K562 (cell line): ENCODE measurements at regions not wholly inside any gene's neighbourhood (a gene's known extent, or its start where the extent isn't known, plus 50 kb on each side); places are given as distances from the start of the nearest gene placed in this dataset.

Source experiments
- ATAC-seq: fragments of 200-7000 bp; cut with Tn5 transposase; 3 replicates; pipeline ENCODE4 v1.9.1; 2020; ENCODE audit warnings: moderate library complexity
- BruUV-seq: library from RNA; stranded (reverse); fragments of 400-500 nt; replicated peaks from 2 replicates; lab custom pipeline; 2021; lab: Mats Ljungman, UMichigan
- CTCF ChIA-PET: fragments of 300-600 bp; formaldehyde crosslinking; extraction: SDS; loops from one replicate; lab custom pipeline; 2021; ENCODE audit warnings: low intra/inter-chr PET ratio; lab: Yijun Ruan, JAX
- POLR2A ChIA-PET: fragments of 300-600, 350-650 bp; sonication (Branson Sonifier 250); formaldehyde crosslinking; extraction: SDS; loops from one replicate; lab custom pipeline; 2021; ENCODE audit warnings: antibody characterized with exemption, inconsistent platforms; lab: Yijun Ruan, JAX
- DNase-seq, 4 experiments: peaks; one replicate each; pipeline versions ENCODE4 v3.0.0 to v3.0.0-alpha.2; 2011 to 2018; ENCODE audit warnings: low spot score in 3 of 4, mixed read lengths in 3 of 4; ENCODE audit errors: extremely low read depth in 1 of 4
- FAIRE-seq: peaks from 2 replicates; lab custom pipeline; 2011; peaks lifted over from hg19 to GRCh38; lab: Jason Lieb, UNC
- H2AFZ ChIP-seq: 2 replicates; pipeline ENCODE4 v1.6.0; 2011; ENCODE audit warnings: low read depth, low read length, control low read depth, inconsistent platforms
- H3K27ac ChIP-seq: fragments of 200-600 bp; 3 replicates; pipeline ENCODE4 v1.8.0; 2011; ENCODE audit warnings: low read depth, mild to moderate bottlenecking, control low read depth, inconsistent platforms, low read length, moderate library complexity, mixed read lengths; ENCODE audit errors: extremely low read depth
- H3K27me3 ChIP-seq, 2 experiments: fragments of 300-600 bp in 1 of 2; 2 replicates in 1 of 2; 3 replicates in 1 of 2; pipeline versions ENCODE4 v1.6.0 to v1.8.0; 2011; ENCODE audit warnings: inconsistent platforms in 2 of 2, low read length in 2 of 2, mild to moderate bottlenecking in 1 of 2, mixed read lengths in 1 of 2, moderate library complexity in 1 of 2; ENCODE audit not compliant: control insufficient read depth in 2 of 2, insufficient read depth in 2 of 2
- H3K36me3 ChIP-seq: fragments of 300-600 bp; 3 replicates; pipeline ENCODE4 v1.8.0; 2011; ENCODE audit warnings: mild to moderate bottlenecking, low read length, inconsistent platforms; ENCODE audit not compliant: control insufficient read depth, insufficient read depth
- H3K4me1 ChIP-seq, 2 experiments: fragments of 200-600 bp in 1 of 2; replicated peaks in 1 of 2; 2 replicates in 1 of 2; 3 replicates in 1 of 2; pipeline versions ENCODE4 v1.5.1 to v1.8.0; 2011; ENCODE audit warnings: inconsistent platforms in 2 of 2, low read length in 2 of 2, mild to moderate bottlenecking in 1 of 2, mixed read lengths in 1 of 2, moderate library complexity in 1 of 2; ENCODE audit not compliant: control insufficient read depth in 2 of 2, insufficient read depth in 2 of 2
- H3K4me2 ChIP-seq: 2 replicates; pipeline ENCODE4 v1.6.1; 2011; ENCODE audit warnings: low read length, control low read depth, inconsistent platforms, mixed read lengths; ENCODE audit not compliant: insufficient read depth
- H3K4me3 ChIP-seq: fragments of 200-600 bp; sonication (generic), shearing (Covaris generic); 2 replicates; pipeline ENCODE4 v1.5.1; 2016; ENCODE audit warnings: control low read depth, inconsistent platforms
- H3K79me2 ChIP-seq: fragments of 200-600 bp; 3 replicates; pipeline ENCODE4 v1.8.0; 2011; ENCODE audit warnings: low read length, inconsistent platforms; ENCODE audit not compliant: control insufficient read depth, insufficient read depth
- H3K9ac ChIP-seq, 2 experiments: 2 replicates each; pipeline versions ENCODE4 v1.6.0 to v1.6.1; 2011; ENCODE audit warnings: low read depth in 2 of 2, low read length in 2 of 2, control low read depth in 1 of 2, inconsistent platforms in 1 of 2, mild to moderate bottlenecking in 1 of 2, mixed read lengths in 1 of 2; ENCODE audit not compliant: insufficient read depth in 1 of 2
- H3K9me1 ChIP-seq: one replicate; pipeline ENCODE4 v1.6.0; 2011; ENCODE audit warnings: inconsistent platforms, mild to moderate bottlenecking, low read length, moderate library complexity; ENCODE audit not compliant: control insufficient read depth, insufficient read depth
- H3K9me3 ChIP-seq: replicated peaks from 2 replicates; pipeline ENCODE4 v1.5.1; 2011; ENCODE audit warnings: low read depth, low read length, inconsistent platforms; ENCODE audit not compliant: control insufficient read depth, insufficient read depth
- H4K20me1 ChIP-seq: replicated peaks from 2 replicates; pipeline ENCODE4 v1.6.1; 2011; ENCODE audit warnings: low read length, inconsistent platforms, mixed read lengths; ENCODE audit not compliant: control insufficient read depth, insufficient read depth
- BHLHE40 ChIP-seq: IDR thresholded peaks from 2 replicates; pipeline ENCODE4 v1.6.1; 2011; ENCODE audit warnings: low read length, improper control_type of control experiment
- HNRNPH1 ChIP-seq: fragments of 200-400 bp; formaldehyde crosslinking; optimal IDR thresholded peaks from 2 replicates; pipeline ENCODE3; 2017; ENCODE audit warnings: low read depth, mild to moderate bottlenecking, low read length, moderate library complexity
- NEUROD1 ChIP-seq: fragments of 150-350 bp; IDR thresholded peaks from 2 replicates; pipeline ENCODE4 v1.6.1; 2014; ENCODE audit warnings: borderline replicate concordance, low read length, low read depth; ENCODE audit not compliant: partially characterized antibody
- NFIC ChIP-seq: fragments of 450-650 bp; IDR thresholded peaks from 2 replicates; pipeline ENCODE4 v1.6.1; 2017; ENCODE audit warnings: mild to moderate bottlenecking, inconsistent platforms
- NFYB ChIP-seq: IDR thresholded peaks from 2 replicates; pipeline ENCODE4 v1.6.1; 2011; ENCODE audit warnings: mild to moderate bottlenecking, moderate library complexity; ENCODE audit not compliant: insufficient read length; ENCODE audit errors: extremely low read depth
- POLR2B ChIP-seq: fragments of 450-650 bp; IDR thresholded peaks from 2 replicates; pipeline ENCODE4 v1.6.1; 2018; ENCODE audit warnings: low read depth; ENCODE audit not compliant: partially characterized antibody
- PTRF ChIP-seq: fragments of 450-650 bp; IDR thresholded peaks from 2 replicates; pipeline ENCODE4 v1.6.1; 2016; ENCODE audit warnings: mild to moderate bottlenecking, missing genetic modification characterization, missing compliant biosample characterization
- RAD21 ChIP-seq, 2 experiments: fragments of 250-450 bp in 1 of 2; fragments of 450-650 bp in 1 of 2; sonication (Bioruptor Pico) in 1 of 2; formaldehyde crosslinking in 1 of 2; IDR thresholded peaks in 1 of 2; conservative IDR thresholded peaks in 1 of 2; 2 replicates each; pipeline versions ENCODE4 v1.4.0 to v1.8.0; 2020 to 2022; ENCODE audit warnings: mild to moderate bottlenecking in 2 of 2, moderate library complexity in 1 of 2
- SMARCB1 ChIP-seq: IDR thresholded peaks from 2 replicates; pipeline ENCODE4 v1.6.1; 2011; ENCODE audit warnings: improper control_type of control experiment, low read depth; ENCODE audit not compliant: insufficient read length
- STAT5A ChIP-seq: IDR thresholded peaks from 2 replicates; pipeline ENCODE4 v1.6.1; 2012; ENCODE audit warnings: low read length, inconsistent platforms, borderline replicate concordance
- ZBED1 ChIP-seq: IDR thresholded peaks from 2 replicates; pipeline ENCODE4 v1.6.1; 2014
- ZBTB1 ChIP-seq: sonication (generic); formaldehyde crosslinking; IDR thresholded peaks from 2 replicates; pipeline ENCODE4 v1.8.1; 2023; ENCODE audit warnings: missing genetic modification reagents, low read depth, mild to moderate bottlenecking, borderline replicate concordance
- ZC3H4 ChIP-seq: sonication (generic); formaldehyde crosslinking; IDR thresholded peaks from 2 replicates; pipeline ENCODE4 v1.9.0; 2021; ENCODE audit warnings: missing genetic modification reagents, borderline replicate concordance
- ZFP30 ChIP-seq: fragments of 250-450 bp; sonication (Bioruptor Pico); IDR thresholded peaks from 2 replicates; pipeline ENCODE4 v1.8.0; 2022; ENCODE audit warnings: moderate library complexity, mild to moderate bottlenecking, inconsistent platforms, borderline replicate concordance
- ZNF124 ChIP-seq: sonication (generic); formaldehyde crosslinking; IDR thresholded peaks from 2 replicates; pipeline ENCODE4 v1.8.1; 2022; ENCODE audit warnings: missing genetic modification reagents
- ZNF311 ChIP-seq: fragments of 250-450 bp; sonication (Bioruptor Pico); IDR thresholded peaks from 2 replicates; pipeline ENCODE4 v1.4.0; 2020; ENCODE audit warnings: mild to moderate bottlenecking, moderate library complexity
- ZNF431 ChIP-seq: sonication (generic); formaldehyde crosslinking; IDR thresholded peaks from 2 replicates; pipeline ENCODE4 v1.8.0; 2022; ENCODE audit warnings: mild to moderate bottlenecking, missing genetic modification reagents
- WGBS: fragments of 100-300 bp; shearing (Covaris generic); methylation state at CpG from one replicate; pipeline ENCODE4 v1.1.6; 2016; ENCODE audit warnings: low coverage, mixed read lengths; ENCODE audit not compliant: insufficient coverage; ENCODE audit errors: missing lambda C conversion rate; 5-methylcytosine and 5-hydroxymethylcytosine counted together
- in situ Hi-C: fragments of 300-500 bp; cut with MboI; formaldehyde crosslinking; loops from 4 replicates; pipeline ENCODE4 v1.15.0; 2018; ENCODE audit warnings: inconsistent platforms, mixed read lengths
- intact Hi-C: fragments of 100-400 bp; cut with micrococcal nuclease; formaldehyde crosslinking; loops from 2 replicates; pipeline ENCODE4 v1.14.2; 2022

- intact Hi-C loops (no loop called here), in situ Hi-C loops (no loop called here)
- POLR2A ChIA-PET = no interaction called here
- no peaks in the 10 kb centered on the region for H3K9me1 ChIP-seq
- no TSS peak for BruUV-seq
- H3K36me3 ChIP-seq = no peaks in the 10 kb centered on the region
- peaks cover 27 to 39% of the 10 kb centered on the region in 2 experiments; a peak in 4 of 5 replicates for H3K27me3 ChIP-seq
- no peaks in the 10 kb centered on the region for H4K20me1 ChIP-seq
- CTCF ChIA-PET = no interaction called here
- no peaks in the 10 kb centered on the region for H3K9me3 ChIP-seq
- H3K79me2 ChIP-seq = no peaks in the 10 kb centered on the region
- no peak overlapping the region for H3K9ac ChIP-seq
- H3K4me3 ChIP-seq = no peak overlapping the region
- no peak overlapping the region for H3K4me2 ChIP-seq
- FAIRE-seq (no peak), DNase-seq (no peak), ATAC-seq (no peak)
- no peak overlapping the region for H3K27ac ChIP-seq
- no peak overlapping the region for H2AFZ ChIP-seq
- 0% methylated on average over 7 of the region's 7 CpGs for WGBS
- no peaks in the 10 kb centered on the region for H3K4me1 ChIP-seq
- TF ChIP-seq NFIC = peak; percentile 54; the same call in 1 of the 2 replicates
- TF ChIP-seq ZBED1 = no peak
Measured at GRCh38 chr7:153942036-153942435, 110.2 kb upstream of the DPP6 start.

- Histone ChIP-seq H4K20me1 (no peaks in the 10 kb centered on the region), H2AFZ (no peak overlapping the region), H3K4me3 (no peak overlapping the region), H3K9ac (no peak overlapping the region), H3K4me1 (no peaks in the 10 kb centered on the region), H3K4me2 (no peak overlapping the region), H3K27ac (no peak overlapping the region), H3K27me3 (peaks cover 27 to 47% of the 10 kb centered on the region in 2 experiments; a peak in 4 of 5 replicates), H3K79me2 (no peaks in the 10 kb centered on the region), H3K9me1 (no peaks in the 10 kb centered on the region), H3K9me3 (no peaks in the 10 kb centered on the region), H3K36me3 (no peaks in the 10 kb centered on the region)
- BruUV-seq = no TSS peak
- intact Hi-C loops = no loop called here
- POLR2A ChIA-PET = no interaction called here
- DNase-seq = no peak
- CTCF ChIA-PET = no interaction called here
- in situ Hi-C loops = no loop called here
- FAIRE-seq = no peak
- WGBS = 0% methylated on average over 4 of the region's 4 CpGs
- ATAC-seq = no peak
- TF ChIP-seq NFYB (no peak), NEUROD1 (no peak), PTRF (tag) (no peak), ZNF431 (CRISPR knock-in tag) (no peak), BHLHE40 (no peak), SMARCB1 (no peak), ZBTB1 (CRISPR knock-in tag) (no peak), ZNF311 (CRISPR knock-in tag) (no peak), ZC3H4 (CRISPR knock-in tag) (no peak), POLR2B (no peak), HNRNPH1 (no peak), ZNF124 (CRISPR knock-in tag) (no peak), STAT5A (no peak), RAD21 (CRISPR knock-in tag; conservative IDR thresholded peaks at IDR 0.05 in 1 of 2, IDR thresholded peaks at IDR 0.05 in 1 of 2) (no peak), ZFP30 (CRISPR knock-in tag) (no peak)
Measured at GRCh38 chr7:153943457-153943856, 108.7 kb upstream of the DPP6 start.
